MV-4-11 (cell line): ENCODE measurements at regions not wholly inside any gene's neighbourhood (a gene's known extent, or its start where the extent isn't known, plus 50 kb on each side); places are given as distances from the start of the nearest gene placed in this dataset.

Experiments used
- DNase-seq: peaks from one replicate; lab custom pipeline; 2025; lab: John Stamatoyannopoulos, UW

GRCh38 chr16:85401917-85402766 lies 211.0 kb upstream of the GSE1 start:
- DNase-seq, result no peak

- no peak for DNase-seq
Measured at GRCh38 chr16:85402910-85403692, 210.0 kb upstream of the GSE1 start.

DNA sequence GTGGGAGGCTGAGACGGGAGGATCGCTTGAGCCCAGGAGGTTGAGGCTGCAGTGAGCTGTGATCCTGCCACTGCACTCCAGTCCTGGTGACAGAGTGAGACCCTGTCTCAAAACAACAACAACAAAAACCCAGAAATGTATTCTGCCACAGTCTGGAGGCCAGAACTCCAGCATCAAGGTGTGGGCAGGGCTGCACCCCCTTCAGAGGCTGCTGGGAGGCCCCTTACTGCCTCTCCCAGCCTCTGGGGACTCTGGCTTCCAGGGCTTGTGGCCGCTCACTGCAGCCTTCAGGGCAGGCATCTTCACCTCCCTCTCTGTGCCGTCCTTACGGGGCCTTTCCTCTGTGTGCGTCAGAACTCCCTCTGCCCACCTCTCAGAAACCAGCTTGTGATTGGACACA lies 209.4 kb upstream of the GSE1 start:
- no peak for DNase-seq

GRCh38 chr16:85412911-85413520 lies 200.1 kb upstream of the GSE1 start:
- no peak for DNase-seq

- DNase-seq, result no peak
Measured at GRCh38 chr16:85413691-85414663, 199.1 kb upstream of the GSE1 start.

GRCh38 chr16:85415196-85416090 lies 197.7 kb upstream of the GSE1 start:
- no peak for DNase-seq

DNA sequence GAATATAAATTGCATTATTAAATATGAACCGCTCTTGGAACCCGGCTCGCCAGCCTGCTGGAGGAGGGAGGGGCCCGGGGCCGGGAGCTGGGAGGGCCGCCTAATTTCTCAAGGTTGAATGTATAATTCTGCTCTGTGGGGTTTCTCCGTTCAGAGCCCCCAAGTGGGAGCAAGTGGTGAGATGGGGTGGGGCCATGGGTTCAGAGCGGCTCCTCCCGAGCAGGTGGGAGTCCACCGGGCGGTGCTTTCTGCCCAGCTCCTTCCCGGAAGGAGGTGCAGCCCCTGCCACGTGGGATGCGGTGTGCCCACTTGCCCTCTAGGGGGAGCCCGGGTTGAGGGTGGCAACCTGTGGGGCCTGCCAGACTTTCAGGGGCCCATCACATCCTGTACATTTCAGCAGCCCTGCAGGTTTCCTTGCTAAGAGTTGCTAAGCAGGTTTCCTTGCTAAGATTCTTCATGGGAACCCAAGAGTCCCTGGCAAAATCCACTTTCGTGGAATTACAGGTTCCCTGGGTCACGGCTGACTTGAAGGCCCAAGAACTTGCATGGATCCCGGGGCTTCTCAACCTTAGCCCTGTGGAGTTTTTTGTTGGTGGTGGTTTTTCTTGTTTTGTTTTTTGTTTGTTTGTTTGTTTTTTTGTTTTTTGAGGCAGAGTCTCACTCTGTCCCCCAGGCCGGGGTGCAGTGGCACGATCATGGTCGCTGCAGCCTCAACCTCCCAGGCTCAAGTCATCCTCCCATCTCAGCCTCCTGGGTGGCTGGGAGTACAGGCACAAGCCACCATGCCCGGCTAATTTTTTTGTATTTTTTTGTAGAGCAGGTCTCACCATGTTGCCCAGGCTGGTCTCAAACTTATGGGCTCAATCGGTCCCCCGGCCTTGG lies 196.7 kb upstream of the GSE1 start:
- peak; percentile 64 for DNase-seq

DNA sequence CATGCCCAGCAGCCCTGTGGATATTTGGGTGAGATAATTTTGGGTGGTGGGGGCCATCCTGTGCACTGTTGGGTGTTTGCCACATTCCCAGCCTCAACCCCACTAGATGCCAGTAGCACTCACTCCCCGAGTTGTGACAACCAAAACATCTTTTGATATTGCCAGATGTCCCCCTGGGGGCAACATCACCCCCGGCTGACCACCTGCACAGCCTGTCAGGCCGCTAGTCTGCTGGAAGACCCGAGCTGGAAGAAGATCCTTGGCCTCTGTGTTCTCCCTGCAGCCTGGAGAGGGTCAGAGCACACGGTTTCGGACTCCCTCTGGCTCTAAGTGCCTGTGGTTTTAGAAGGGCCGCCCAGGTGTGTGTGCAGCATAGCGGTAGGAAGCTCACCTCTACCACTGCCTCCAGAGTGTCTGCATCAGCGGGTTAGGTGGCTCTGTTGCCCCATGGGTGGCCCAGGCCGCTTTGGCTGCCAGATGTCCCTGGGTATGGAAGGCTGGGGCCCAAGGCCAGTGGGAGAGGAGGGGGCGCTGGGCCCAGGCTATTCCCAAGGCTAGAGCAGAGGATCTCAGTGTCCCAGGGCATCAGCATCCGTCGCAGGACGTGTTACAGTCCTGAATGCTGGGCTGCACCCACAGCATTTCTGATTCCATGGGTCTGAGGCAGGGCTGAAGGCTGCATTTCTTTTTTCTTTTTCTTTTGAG lies 195.8 kb upstream of the GSE1 start:
- DNase-seq, result no peak

- DNase-seq, result no peak
Measured at GRCh38 chr16:85418978-85419491, 194.1 kb upstream of the GSE1 start.

GRCh38 chr16:85419503-85420408 lies 193.4 kb upstream of the GSE1 start:
- no peak for DNase-seq

GRCh38 chr16:85420501-85421337 lies 192.4 kb upstream of the GSE1 start:
- DNase-seq, result peak; percentile 52

GRCh38 chr16:85421338-85422195 lies 191.6 kb upstream of the GSE1 start:
- no peak for DNase-seq

DNA sequence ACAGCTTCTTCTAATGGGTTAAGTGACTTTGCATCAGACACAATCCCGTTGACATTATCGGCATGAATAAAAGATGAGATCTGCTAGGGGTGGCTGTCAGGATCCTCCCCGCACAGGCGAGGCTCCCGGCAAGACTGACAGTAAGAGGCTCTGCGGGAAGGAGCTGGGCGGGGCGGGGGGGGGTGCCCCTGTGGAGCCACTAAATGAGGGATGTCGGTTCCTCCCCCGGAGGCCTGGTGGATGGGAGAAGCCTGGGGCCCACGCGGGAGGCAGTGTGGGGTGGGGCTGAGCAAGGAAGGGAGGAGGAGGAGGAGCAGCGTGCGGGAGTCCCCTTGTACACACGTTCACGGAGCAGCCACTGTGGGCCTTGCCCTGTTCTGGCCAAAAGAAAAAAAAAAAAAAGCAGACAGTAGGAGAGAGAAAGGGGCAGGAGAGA lies 190.9 kb upstream of the GSE1 start:
- DNase-seq, result peak; percentile 24

DNA sequence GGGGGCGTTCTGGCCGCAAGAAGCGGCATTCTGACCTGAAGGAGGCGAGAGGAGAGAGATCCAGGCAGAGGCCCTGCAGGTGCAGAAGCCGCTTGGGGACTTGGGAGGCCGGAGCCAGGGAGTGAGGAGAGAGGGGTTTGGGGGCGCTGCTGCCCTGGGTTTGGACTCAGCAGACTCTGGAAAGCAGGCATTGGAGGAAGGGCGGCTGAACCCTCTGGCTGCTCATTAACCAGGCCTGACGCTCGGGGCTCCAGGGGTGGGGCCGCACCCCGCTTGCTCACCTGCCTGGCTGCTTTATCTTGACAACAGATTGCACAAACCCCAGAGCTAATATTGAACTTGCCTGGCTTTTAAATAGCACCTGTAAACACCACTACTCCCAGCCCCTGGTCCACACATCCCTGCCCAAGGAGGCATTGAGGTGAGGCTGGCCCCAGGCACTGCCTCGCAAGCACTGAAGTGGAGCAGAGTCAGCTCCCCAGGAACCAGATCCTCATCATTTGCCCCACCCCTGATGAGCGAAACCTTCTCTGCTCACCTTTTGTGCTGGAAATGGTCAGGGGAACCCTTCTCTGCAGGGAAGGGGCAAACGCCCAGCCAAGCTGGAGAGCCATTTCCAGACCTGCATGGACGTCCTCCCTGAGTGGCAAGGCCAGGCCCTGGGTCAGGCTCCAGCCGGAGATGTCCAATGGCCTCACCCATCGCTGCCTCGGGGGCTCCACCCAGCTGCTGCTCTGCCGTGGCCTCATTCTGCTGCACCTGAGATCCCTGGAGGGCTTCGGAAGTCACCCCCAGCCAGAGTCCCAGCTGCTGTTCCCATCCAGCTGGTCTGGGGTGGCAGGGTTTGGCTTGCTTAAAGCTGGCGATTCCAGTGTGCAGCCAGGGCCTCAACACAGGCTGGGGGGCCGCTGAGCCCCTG lies 190.2 kb upstream of the GSE1 start:
- no peak for DNase-seq

GRCh38 chr16:85423631-85424030 lies 189.5 kb upstream of the GSE1 start:
- no peak for DNase-seq
